Fibroblast of the aortic adventitia (primary cell): ENCODE measurements at regions not wholly inside any gene's neighbourhood (a gene's known extent, or its start where the extent isn't known, plus 50 kb on each side); places are given as distances from the start of the nearest gene placed in this dataset.

ENCODE experiments used
- DNase-seq: peaks from one replicate; pipeline ENCODE4 v3.0.0-alpha.2; 2010; ENCODE audit warnings: low read depth
- H3K4me3 ChIP-seq: 2 replicates; pipeline ENCODE4 v1.5.1; 2011; ENCODE audit warnings: low read depth, mild to moderate bottlenecking, control low read depth, low read length, moderate library complexity
- CTCF ChIP-seq: IDR thresholded peaks from 2 replicates; pipeline ENCODE4 v1.5.1; 2011; ENCODE audit warnings: mild to moderate bottlenecking, low read length, control low read depth, inconsistent platforms; ENCODE audit not compliant: insufficient read depth

DNA sequence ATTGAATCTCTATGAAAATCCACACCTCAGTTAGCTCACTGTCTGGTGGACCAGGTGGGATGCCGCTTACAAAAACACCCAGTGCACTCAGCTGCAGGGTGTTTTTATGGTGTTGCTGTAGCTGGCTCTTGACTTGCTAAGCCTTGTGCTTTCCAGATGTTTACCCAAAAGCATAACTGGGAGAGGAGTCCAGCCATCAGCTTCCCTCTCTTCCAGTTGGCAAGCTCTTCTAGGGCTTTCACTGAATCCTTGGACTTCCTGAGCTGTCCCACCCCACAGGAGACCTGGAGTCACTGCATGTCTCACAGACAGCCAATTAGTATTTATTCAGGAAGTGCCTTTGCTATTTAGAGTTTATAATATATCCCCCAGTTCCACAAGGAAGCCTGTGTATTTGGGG, 210.9 kb downstream of the FNDC1 start:
- no peak for DNase-seq
- TF ChIP-seq CTCF: no peak
- no peak overlapping the region for H3K4me3 ChIP-seq

- no peak overlapping the region for H3K4me3 ChIP-seq
- peak; percentile 64 for DNase-seq
- TF ChIP-seq CTCF: no peak
These were observed 209.5 kb downstream of the FNDC1 start for GRCh38 chr6:159378411-159379328.

DNA sequence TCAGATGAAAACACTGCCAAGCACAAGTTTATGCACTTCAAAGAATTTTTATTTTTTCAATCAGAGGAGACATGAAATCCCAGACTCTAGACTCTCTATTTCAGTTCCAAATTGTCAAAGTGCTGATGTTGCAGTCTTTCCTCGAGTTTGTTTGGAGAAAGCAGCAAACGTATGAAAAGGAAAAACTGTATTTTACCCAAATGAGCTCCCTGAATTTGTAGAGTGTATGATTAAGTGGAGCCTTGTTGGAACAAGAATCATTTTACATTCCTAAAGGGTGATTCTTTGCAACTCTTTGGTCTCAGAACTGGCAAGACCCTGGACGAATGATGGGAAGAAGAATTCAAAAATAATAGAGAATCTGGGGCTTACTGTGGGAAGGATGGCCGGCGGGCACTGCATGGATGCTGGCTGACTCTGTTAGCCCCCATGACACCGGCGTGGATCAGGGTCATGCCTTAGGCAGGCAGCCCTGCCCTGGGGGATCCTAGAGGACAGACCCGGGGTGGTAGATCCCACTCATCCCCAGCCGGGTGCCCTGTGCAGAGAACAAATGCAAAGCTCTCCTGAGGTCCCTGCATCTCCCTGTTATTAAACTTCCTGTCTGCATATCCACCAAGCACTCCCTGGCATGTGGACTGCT, 207.4 kb downstream of the FNDC1 start:
- TF ChIP-seq CTCF: no peak
- no peak overlapping the region for H3K4me3 ChIP-seq
- peak; percentile 56 for DNase-seq

DNA sequence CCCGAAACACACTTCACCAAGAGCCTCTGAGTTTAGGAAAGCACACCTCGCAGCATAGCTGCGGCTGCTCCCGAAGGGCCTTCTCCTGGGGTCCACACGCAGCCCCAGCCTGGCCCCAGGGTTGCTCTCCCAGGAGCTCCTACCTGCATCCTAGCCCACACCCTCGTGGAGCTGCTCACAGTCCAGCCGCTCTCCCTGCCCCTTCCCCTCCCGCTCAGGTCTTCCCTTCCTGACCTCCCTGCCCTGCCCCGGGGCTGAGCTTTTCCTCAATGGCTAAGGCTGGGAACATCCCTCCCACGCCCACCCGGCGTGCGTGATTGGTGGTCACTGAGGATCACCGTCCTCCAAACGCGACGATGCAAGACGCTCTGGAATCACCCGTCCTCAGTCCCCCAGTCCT, 205.8 kb downstream of the FNDC1 start:
- DNase-seq: no peak
- no peak for TF ChIP-seq CTCF

DNA sequence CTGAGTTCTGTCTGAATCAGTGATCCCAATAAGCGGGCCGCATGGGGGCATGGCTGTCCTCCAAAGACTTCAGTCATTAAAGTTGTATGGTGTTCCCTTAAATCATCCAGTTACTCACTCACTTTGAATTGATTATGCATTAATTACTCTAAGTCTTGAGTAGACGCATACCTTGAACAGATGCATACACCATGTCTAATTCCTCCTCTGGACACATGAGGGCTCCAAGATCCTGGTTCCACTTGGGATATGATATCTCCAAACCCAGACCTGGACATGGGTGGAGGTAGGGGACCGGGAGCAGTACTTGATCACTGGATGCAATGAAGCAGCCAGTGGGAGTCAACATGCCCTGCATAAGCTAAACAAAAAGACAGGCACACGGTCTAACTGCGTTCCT, 204.5 kb downstream of the FNDC1 start:
- TF ChIP-seq CTCF: no peak
- no peak for DNase-seq

More for the DNA sequence above, 205.8 kb downstream of the FNDC1 start:
- H3K4me3 ChIP-seq: no peak overlapping the region

DNA sequence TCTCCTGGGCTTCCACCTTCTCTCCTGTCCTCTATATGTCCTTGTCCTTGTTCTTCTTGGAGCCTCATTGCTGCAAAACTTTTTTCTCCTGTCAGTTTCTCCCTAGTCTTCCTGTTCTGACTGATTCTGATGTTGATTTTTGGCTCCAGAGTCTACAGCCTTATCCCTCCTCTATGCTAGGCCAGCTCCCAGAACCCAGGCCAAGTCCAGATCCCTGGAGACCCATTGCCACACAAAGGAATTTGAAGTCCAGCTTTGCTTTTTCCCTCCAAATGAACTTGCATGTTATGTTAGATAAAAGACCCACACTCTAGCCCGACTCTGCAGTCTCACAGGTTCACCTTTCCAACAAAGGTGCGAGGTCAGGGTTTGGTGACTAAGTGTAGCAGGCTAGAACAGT, 203.1 kb downstream of the FNDC1 start:
- DNase-seq: no peak
- no peak for TF ChIP-seq CTCF
- no peak overlapping the region for H3K4me3 ChIP-seq

More for the DNA sequence above, 204.5 kb downstream of the FNDC1 start:
- H3K4me3 ChIP-seq: no peak overlapping the region
